MM.1S (cell line): ENCODE measurements at regions not wholly inside any gene's neighbourhood (a gene's known extent, or its start where the extent isn't known, plus 50 kb on each side); places are given as distances from the start of the nearest gene placed in this dataset.

ENCODE experiments used
- EZH2 ChIP-seq: fragments of 300-600 bp; sonication (generic); optimal IDR thresholded peaks from 2 replicates; pipeline ENCODE3; 2017; ENCODE audit warnings: low read depth, mild to moderate bottlenecking, antibody characterized with exemption, low read length, mixed read lengths
- TF ChIP-seq, protein P1 (sequence below): fragments of 300-600 bp; sonication (generic); IDR thresholded peaks from 2 replicates; pipeline ENCODE4 v1.5.1; 2016; ENCODE audit warnings: antibody characterized with exemption, low read length, mixed read lengths

DNA sequence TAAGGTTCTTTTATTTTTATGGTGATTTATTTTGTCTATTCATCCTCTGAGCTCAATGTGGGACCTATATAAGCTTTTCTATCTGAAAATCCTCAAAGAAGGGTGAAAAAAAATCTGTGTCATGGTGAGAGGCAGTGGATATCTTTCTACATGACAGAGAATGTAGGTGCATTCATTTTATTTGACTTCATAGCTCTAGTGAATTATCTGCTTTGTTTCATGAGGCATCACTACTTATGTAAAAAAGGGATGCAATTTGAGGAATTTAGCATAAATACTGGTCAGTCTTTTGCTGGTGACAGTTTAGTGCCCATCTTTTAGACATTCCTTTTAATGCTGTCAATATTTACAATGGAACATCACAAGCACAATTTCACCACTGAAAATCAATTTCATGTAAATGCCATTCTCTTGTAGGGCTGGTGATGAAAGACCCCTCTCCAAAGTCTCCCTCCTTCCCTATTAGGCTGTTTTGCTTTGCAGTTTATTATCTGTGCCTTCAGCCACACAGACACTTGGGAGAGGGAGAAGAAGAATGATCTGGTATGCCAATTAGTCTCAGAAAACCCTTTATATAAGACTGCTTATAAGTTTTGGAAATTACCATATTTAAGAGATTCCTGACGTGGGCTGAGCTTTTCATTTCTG lies 148.3 kb upstream of the NXPH2 start:
- TF ChIP-seq, protein P1, sequence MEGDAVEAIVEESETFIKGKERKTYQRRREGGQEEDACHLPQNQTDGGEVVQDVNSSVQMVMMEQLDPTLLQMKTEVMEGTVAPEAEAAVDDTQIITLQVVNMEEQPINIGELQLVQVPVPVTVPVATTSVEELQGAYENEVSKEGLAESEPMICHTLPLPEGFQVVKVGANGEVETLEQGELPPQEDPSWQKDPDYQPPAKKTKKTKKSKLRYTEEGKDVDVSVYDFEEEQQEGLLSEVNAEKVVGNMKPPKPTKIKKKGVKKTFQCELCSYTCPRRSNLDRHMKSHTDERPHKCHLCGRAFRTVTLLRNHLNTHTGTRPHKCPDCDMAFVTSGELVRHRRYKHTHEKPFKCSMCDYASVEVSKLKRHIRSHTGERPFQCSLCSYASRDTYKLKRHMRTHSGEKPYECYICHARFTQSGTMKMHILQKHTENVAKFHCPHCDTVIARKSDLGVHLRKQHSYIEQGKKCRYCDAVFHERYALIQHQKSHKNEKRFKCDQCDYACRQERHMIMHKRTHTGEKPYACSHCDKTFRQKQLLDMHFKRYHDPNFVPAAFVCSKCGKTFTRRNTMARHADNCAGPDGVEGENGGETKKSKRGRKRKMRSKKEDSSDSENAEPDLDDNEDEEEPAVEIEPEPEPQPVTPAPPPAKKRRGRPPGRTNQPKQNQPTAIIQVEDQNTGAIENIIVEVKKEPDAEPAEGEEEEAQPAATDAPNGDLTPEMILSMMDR: no peak
- TF ChIP-seq EZH2: no peak
